GM12891 (cell line): ENCODE measurements at regions not wholly inside any gene's neighbourhood (a gene's known extent, or its start where the extent isn't known, plus 50 kb on each side); places are given as distances from the start of the nearest gene placed in this dataset.

Source experiments
- POLR2A ChIP-seq: IDR thresholded peaks from 2 replicates; pipeline ENCODE4 v1.6.1; 2011; ENCODE audit warnings: low read depth, low read length, control low read depth
- POLR2AphosphoS5 ChIP-seq: IDR thresholded peaks from 2 replicates; pipeline ENCODE4 v1.6.1; 2011; ENCODE audit warnings: low read depth, low read length, control low read depth
- SPI1 ChIP-seq: IDR thresholded peaks from 2 replicates; pipeline ENCODE4 v1.6.1; 2011; ENCODE audit warnings: low read depth, low read length, control low read depth
- TAF1 ChIP-seq: IDR thresholded peaks from 2 replicates; pipeline ENCODE4 v1.6.1; 2011; ENCODE audit warnings: low read depth, low read length, control low read depth

DNA sequence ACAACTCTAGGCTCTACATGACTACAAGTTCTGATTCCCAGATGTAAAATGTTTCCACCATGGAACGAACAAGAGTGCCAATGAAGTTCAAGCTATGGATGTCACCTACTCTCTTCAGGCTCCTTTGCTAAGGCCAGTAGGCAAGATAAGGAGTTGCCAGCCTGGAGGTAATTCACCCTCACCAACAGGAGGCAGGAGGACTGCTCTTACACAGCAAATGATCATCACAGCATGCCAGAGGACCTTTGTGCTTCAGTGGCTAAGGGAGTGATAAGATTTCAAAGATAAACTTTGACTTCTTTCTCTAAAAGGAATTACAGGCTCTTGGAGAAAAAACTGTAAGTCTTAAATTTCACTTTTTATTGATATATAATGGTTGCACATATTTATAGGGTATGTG, 54.1 kb upstream of the SLC36A4 start:
- no peak for TF ChIP-seq SPI1
- TF ChIP-seq POLR2A: no peak
- no peak for TF ChIP-seq POLR2AphosphoS5
- TF ChIP-seq TAF1: no peak
